HFFc6 (cell line): ENCODE measurements at regions not wholly inside any gene's neighbourhood (a gene's known extent, or its start where the extent isn't known, plus 50 kb on each side); places are given as distances from the start of the nearest gene placed in this dataset.

ENCODE experiments used
- DNase-seq: peaks from one replicate; pipeline ENCODE4 v3.0.0-alpha.2; 2018
- H3K27ac Mint-ChIP-seq: 2 replicates; pipeline ENCODE4 v1.8.0; 2020; ENCODE audit warnings: mild to moderate bottlenecking, mixed read lengths
- H3K27me3 Mint-ChIP-seq: 2 replicates; pipeline ENCODE4 v1.8.0; 2021; ENCODE audit warnings: mild to moderate bottlenecking, moderate library complexity, mixed read lengths; ENCODE audit not compliant: insufficient read depth
- H3K36me3 Mint-ChIP-seq: 2 replicates; pipeline ENCODE4 v1.8.0; 2021; ENCODE audit warnings: low read depth, mixed read lengths
- H3K4me1 Mint-ChIP-seq: 2 replicates; pipeline ENCODE4 v1.8.0; 2020; ENCODE audit warnings: low read depth, mixed read lengths
- H3K4me3 Mint-ChIP-seq: 2 replicates; pipeline ENCODE4 v1.8.0; 2020; ENCODE audit warnings: mild to moderate bottlenecking, moderate library complexity, mixed read lengths
- H3K9me3 Mint-ChIP-seq: 2 replicates; pipeline ENCODE4 v1.8.0; 2020; ENCODE audit warnings: mild to moderate bottlenecking, mixed read lengths
- TF ChIP-seq, protein P1 (sequence below): fragments of 200-600 bp; sonication (generic); IDR thresholded peaks from 2 replicates; pipeline ENCODE4 v1.5.0; 2021; ENCODE audit warnings: antibody characterized with exemption, mild to moderate bottlenecking

DNA sequence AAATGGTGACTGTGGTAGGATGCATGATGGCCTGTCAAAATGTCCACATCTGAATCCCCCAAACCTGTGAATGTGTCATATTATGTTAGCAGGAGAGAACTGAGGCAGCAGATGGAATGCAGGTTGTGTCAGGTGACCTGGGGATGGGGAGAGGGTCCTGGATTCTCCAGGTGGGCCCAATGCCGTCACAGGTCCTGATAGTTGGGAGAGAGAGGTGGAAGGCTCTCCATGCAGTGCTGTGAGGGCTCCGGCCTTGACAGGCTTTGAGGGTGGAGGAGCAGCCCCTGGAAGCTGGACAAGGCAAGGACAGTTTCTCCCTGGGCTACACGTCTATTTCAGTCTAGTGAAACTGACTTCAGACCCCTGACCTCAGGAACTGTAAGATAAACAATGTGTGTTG lies 330.9 kb upstream of the ZNF32 start:
- Mint-ChIP-seq H3K4me3 (no peak overlapping the region), H3K27ac (no peak overlapping the region), H3K9me3 (no peaks in the 10 kb centered on the region), H3K27me3 (no peaks in the 10 kb centered on the region; the same call in 1 of the 2 replicates), H3K4me1 (peaks cover 9% of the 10 kb centered on the region), H3K36me3 (no peaks in the 10 kb centered on the region)
- TF ChIP-seq, protein P1, sequence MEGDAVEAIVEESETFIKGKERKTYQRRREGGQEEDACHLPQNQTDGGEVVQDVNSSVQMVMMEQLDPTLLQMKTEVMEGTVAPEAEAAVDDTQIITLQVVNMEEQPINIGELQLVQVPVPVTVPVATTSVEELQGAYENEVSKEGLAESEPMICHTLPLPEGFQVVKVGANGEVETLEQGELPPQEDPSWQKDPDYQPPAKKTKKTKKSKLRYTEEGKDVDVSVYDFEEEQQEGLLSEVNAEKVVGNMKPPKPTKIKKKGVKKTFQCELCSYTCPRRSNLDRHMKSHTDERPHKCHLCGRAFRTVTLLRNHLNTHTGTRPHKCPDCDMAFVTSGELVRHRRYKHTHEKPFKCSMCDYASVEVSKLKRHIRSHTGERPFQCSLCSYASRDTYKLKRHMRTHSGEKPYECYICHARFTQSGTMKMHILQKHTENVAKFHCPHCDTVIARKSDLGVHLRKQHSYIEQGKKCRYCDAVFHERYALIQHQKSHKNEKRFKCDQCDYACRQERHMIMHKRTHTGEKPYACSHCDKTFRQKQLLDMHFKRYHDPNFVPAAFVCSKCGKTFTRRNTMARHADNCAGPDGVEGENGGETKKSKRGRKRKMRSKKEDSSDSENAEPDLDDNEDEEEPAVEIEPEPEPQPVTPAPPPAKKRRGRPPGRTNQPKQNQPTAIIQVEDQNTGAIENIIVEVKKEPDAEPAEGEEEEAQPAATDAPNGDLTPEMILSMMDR, result no peak
- no peak for DNase-seq

DNA sequence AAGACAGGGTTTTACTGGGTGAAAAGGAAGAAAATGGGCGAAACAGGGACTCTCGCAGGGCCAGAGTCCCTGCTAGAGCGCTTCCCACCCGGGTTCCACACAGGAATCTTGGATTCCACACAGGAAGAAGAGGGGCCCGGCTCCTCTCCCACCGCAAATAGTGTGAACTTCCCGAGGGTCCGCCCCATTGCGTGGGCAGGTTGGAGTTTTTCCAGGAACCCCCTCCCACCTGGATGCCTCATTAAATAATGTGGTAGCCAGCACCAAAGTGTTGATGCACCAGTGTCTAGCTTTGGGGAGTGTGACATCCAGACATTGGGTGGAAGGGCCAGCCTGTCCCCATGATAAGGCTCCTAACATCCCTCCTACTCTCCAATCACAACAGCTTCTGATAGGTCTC lies 330.3 kb upstream of the ZNF32 start:
- Mint-ChIP-seq H3K27ac (no peak overlapping the region), H3K9me3 (no peaks in the 10 kb centered on the region), H3K36me3 (no peaks in the 10 kb centered on the region), H3K4me3 (no peak overlapping the region), H3K4me1 (peaks cover 9% of the 10 kb centered on the region), H3K27me3 (peaks cover under 1% of the 10 kb centered on the region; the same call in 1 of the 2 replicates)
- TF ChIP-seq, protein P1, result no peak
- no peak for DNase-seq

DNA sequence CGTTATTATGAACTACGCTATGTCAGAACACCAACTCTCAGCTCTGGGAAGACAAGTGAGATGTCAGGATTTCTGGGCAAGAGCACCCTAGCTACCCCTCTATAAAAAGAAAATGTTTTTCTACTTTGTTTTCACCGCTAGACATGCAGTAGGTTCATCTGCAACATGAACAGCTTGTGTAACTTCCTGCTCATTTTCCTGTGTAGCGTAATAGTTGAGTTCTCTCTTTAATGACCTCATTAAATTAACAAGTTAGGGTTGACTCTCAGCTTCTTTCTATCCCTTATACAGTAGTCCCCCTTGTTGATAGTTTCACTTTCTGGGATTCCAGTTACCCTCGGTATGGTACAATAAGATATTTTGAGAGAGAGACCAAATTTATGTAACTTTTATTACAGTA lies 329.4 kb upstream of the ZNF32 start:
- Mint-ChIP-seq H3K9me3 (no peaks in the 10 kb centered on the region), H3K27me3 (peaks cover 4% of the 10 kb centered on the region; the same call in 1 of the 2 replicates), H3K4me3 (no peak overlapping the region), H3K27ac (no peak overlapping the region), H3K4me1 (peaks cover 9% of the 10 kb centered on the region), H3K36me3 (no peaks in the 10 kb centered on the region)
- no peak for DNase-seq
- TF ChIP-seq, protein P1, result no peak

DNA sequence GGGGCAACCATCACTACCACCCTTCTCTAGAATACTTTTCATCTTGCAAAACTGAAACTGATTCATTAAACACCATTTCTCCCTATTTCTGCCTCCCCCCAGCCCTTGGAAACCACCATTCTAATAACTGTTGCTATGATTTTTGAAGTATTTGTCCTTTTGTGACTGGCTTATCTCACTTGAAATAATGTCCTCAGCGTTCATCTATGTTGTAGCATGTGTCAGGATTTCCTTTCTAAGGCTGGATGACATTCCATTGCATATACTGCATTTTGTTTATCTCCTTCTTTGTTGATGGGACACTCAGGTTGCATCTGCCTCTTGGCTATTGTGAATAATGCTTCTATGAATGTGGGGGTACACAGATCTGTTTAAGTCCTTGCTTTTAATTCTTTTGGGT lies 327.6 kb upstream of the ZNF32 start:
- no peaks in the 10 kb centered on the region for H3K9me3 Mint-ChIP-seq
- H3K27me3 Mint-ChIP-seq, result peaks cover 4% of the 10 kb centered on the region; the same call in 1 of the 2 replicates
- no peak for DNase-seq
- H3K4me3 Mint-ChIP-seq, result no peak overlapping the region
- TF ChIP-seq, protein P1, result no peak
- H3K4me1 Mint-ChIP-seq, result peaks cover 6% of the 10 kb centered on the region
- no peaks in the 10 kb centered on the region for H3K36me3 Mint-ChIP-seq
- no peak overlapping the region for H3K27ac Mint-ChIP-seq

DNA sequence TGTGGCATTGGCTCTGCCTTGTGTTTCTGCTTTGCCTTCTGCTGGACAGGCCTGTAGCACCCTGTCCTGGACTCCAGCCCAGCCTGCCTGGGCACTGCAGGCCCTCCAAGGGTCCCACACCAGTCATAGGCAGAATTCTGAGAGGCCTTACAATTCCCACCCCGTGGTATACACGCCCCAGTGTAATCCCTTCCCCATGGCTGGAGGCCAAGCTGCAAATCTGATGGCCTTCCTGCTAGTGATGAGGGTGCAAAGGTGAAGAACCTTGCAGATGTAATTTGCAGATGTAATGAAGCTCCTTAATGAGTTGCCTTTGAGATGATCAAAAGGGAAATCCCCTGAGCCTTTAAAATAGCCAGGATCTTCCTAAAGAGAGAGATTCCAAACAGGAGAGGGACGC lies 325.1 kb upstream of the ZNF32 start:
- no peaks in the 10 kb centered on the region for H3K9me3 Mint-ChIP-seq
- peaks cover 6% of the 10 kb centered on the region for H3K27me3 Mint-ChIP-seq
- H3K4me3 Mint-ChIP-seq, result no peak overlapping the region
- no peaks in the 10 kb centered on the region for H3K36me3 Mint-ChIP-seq
- TF ChIP-seq, protein P1, result no peak
- DNase-seq, result no peak
- H3K27ac Mint-ChIP-seq, result no peak overlapping the region
- H3K4me1 Mint-ChIP-seq, result peaks cover 6% of the 10 kb centered on the region
